ENCODE measurements at regions not wholly inside any gene's neighbourhood (a gene's known extent, or its start where the extent isn't known, plus 50 kb on each side); places are given as distances from the start of the nearest gene placed in this dataset.
"Not testable (repeated sequence)": the region's sequence is repeated elsewhere in the genome, so short reads cannot be mapped to it uniquely, and the experiment has no call there.

- TF ChIP-seq CTCF (IDR thresholded peaks at IDR 0.05; ENCODE audit: insufficient read depth, low read length), result no peak
- DNase-seq (ENCODE audit: low read depth), result peak; percentile 5
- no peak overlapping the region for H3K4me3 ChIP-seq (ENCODE audit: low read depth, low read length)
Measured at GRCh38 chrX:93420525-93421082, 252.8 kb downstream of the NAP1L3 start.

- no peak overlapping the region for H3K4me3 ChIP-seq (ENCODE audit: low read depth, low read length)
- no peak for DNase-seq (ENCODE audit: low read depth)
- TF ChIP-seq CTCF (IDR thresholded peaks at IDR 0.05; ENCODE audit: insufficient read depth, low read length), result no peak
Measured at GRCh38 chrX:93420090-93420489, 253.3 kb downstream of the NAP1L3 start.

- no peak for TF ChIP-seq CTCF (IDR thresholded peaks at IDR 0.05; ENCODE audit: insufficient read depth, low read length)
- H3K4me3 ChIP-seq (ENCODE audit: low read depth, low read length), result no peak overlapping the region
- DNase-seq (ENCODE audit: low read depth), result no peak
Measured at GRCh38 chrX:93419642-93420041, 253.7 kb downstream of the NAP1L3 start.

GRCh38 chrX:93404121-93404520 is 269.3 kb downstream of the NAP1L3 start:
- TF ChIP-seq CTCF (IDR thresholded peaks at IDR 0.05; ENCODE audit: insufficient read depth, low read length), result no peak
- DNase-seq (ENCODE audit: low read depth), result no peak
- H3K4me3 ChIP-seq (ENCODE audit: low read depth, low read length), result no peak overlapping the region

- no peak for TF ChIP-seq CTCF (IDR thresholded peaks at IDR 0.05; ENCODE audit: insufficient read depth, low read length)
- H3K4me3 ChIP-seq (ENCODE audit: low read depth, low read length), result no peak overlapping the region
- DNase-seq (ENCODE audit: low read depth), result no peak
Measured at GRCh38 chrX:93354651-93355050, 318.7 kb downstream of the NAP1L3 start.

GRCh38 chrX:93346309-93346708 is 327.1 kb downstream of the NAP1L3 start:
- DNase-seq (ENCODE audit: low read depth), result no peak
- TF ChIP-seq CTCF (IDR thresholded peaks at IDR 0.05; ENCODE audit: insufficient read depth, low read length), result no peak

GRCh38 chrX:93344287-93344686 is 329.1 kb downstream of the NAP1L3 start:
- not testable (repeated sequence) for DNase-seq (ENCODE audit: low read depth); H3K4me3 ChIP-seq (ENCODE audit: low read depth, low read length)

More at GRCh38 chrX:93346309-93346708, 327.1 kb downstream of the NAP1L3 start:
- no peak overlapping the region for H3K4me3 ChIP-seq (ENCODE audit: low read depth, low read length)
